HG03097 (cell line): ENCODE measurements at regions not wholly inside any gene's neighbourhood (a gene's known extent, or its start where the extent isn't known, plus 50 kb on each side); places are given as distances from the start of the nearest gene placed in this dataset.

ENCODE experiments used
- ATAC-seq: cut with Tn5 transposase; IDR thresholded peaks from one replicate; pipeline ENCODE4 v1.9.1; 2021; ENCODE audit not compliant: unreplicated experiment, low FRiP score

- no peak for ATAC-seq
These were observed 307.5 kb upstream of the SALL1 start for GRCh38 chr16:51458356-51459140.

- ATAC-seq = no peak
These were observed 306.7 kb upstream of the SALL1 start for GRCh38 chr16:51457775-51458174.

GRCh38 chr16:51455398-51455797 lies 304.3 kb upstream of the SALL1 start:
- ATAC-seq = no peak

GRCh38 chr16:51453251-51453650 lies 302.2 kb upstream of the SALL1 start:
- ATAC-seq = no peak

GRCh38 chr16:51450909-51451308 lies 299.8 kb upstream of the SALL1 start:
- no peak for ATAC-seq

GRCh38 chr16:51450376-51450775 lies 299.3 kb upstream of the SALL1 start:
- no peak for ATAC-seq

- ATAC-seq = no peak
These were observed 298.4 kb upstream of the SALL1 start for GRCh38 chr16:51449441-51449840.

- no peak for ATAC-seq
These were observed 294.2 kb upstream of the SALL1 start for GRCh38 chr16:51445250-51445649.

GRCh38 chr16:51443934-51444333 lies 292.9 kb upstream of the SALL1 start:
- no peak for ATAC-seq

GRCh38 chr16:51442141-51442870 lies 291.2 kb upstream of the SALL1 start:
- no peak for ATAC-seq

- no peak for ATAC-seq
These were observed 289.2 kb upstream of the SALL1 start for GRCh38 chr16:51440131-51440889.

- ATAC-seq = no peak
These were observed 288.2 kb upstream of the SALL1 start for GRCh38 chr16:51439271-51439670.

- no peak for ATAC-seq
These were observed 285.7 kb upstream of the SALL1 start for GRCh38 chr16:51436742-51437141.

- ATAC-seq = no peak
These were observed 283.6 kb upstream of the SALL1 start for GRCh38 chr16:51434567-51435198.

- ATAC-seq = no peak
These were observed 282.5 kb upstream of the SALL1 start for GRCh38 chr16:51433599-51433998.

GRCh38 chr16:51431517-51432241 lies 280.6 kb upstream of the SALL1 start:
- ATAC-seq = no peak

GRCh38 chr16:51430716-51431369 lies 279.8 kb upstream of the SALL1 start:
- ATAC-seq = no peak

- ATAC-seq = no peak
These were observed 278.0 kb upstream of the SALL1 start for GRCh38 chr16:51429041-51429440.

- no peak for ATAC-seq
These were observed 276.0 kb upstream of the SALL1 start for GRCh38 chr16:51427085-51427484.

GRCh38 chr16:51426276-51426675 lies 275.2 kb upstream of the SALL1 start:
- no peak for ATAC-seq
